K562 (cell line): ENCODE measurements at regions not wholly inside any gene's neighbourhood (a gene's known extent, or its start where the extent isn't known, plus 50 kb on each side); places are given as distances from the start of the nearest gene placed in this dataset.

Experiments used
- ATAC-seq: fragments of 200-7000 bp; cut with Tn5 transposase; 3 replicates; pipeline ENCODE4 v1.9.1; 2020; ENCODE audit warnings: moderate library complexity
- BruUV-seq: library from RNA; stranded (reverse); fragments of 400-500 nt; replicated peaks from 2 replicates; lab custom pipeline; 2021; lab: Mats Ljungman, UMichigan
- CTCF ChIA-PET: fragments of 300-600 bp; formaldehyde crosslinking; extraction: SDS; loops from one replicate; lab custom pipeline; 2021; ENCODE audit warnings: low intra/inter-chr PET ratio; lab: Yijun Ruan, JAX
- POLR2A ChIA-PET: fragments of 300-600, 350-650 bp; sonication (Branson Sonifier 250); formaldehyde crosslinking; extraction: SDS; loops from one replicate; lab custom pipeline; 2021; ENCODE audit warnings: antibody characterized with exemption, inconsistent platforms; lab: Yijun Ruan, JAX
- DNase-seq, 4 experiments: peaks; one replicate each; pipeline versions ENCODE4 v3.0.0 to v3.0.0-alpha.2; 2011 to 2018; ENCODE audit warnings: low spot score in 3 of 4, mixed read lengths in 3 of 4; ENCODE audit errors: extremely low read depth in 1 of 4
- FAIRE-seq: peaks from 2 replicates; lab custom pipeline; 2011; peaks lifted over from hg19 to GRCh38; lab: Jason Lieb, UNC
- H2AFZ ChIP-seq: 2 replicates; pipeline ENCODE4 v1.6.0; 2011; ENCODE audit warnings: low read depth, low read length, control low read depth, inconsistent platforms
- H3K27ac ChIP-seq: fragments of 200-600 bp; 3 replicates; pipeline ENCODE4 v1.8.0; 2011; ENCODE audit warnings: low read depth, mild to moderate bottlenecking, control low read depth, inconsistent platforms, low read length, moderate library complexity, mixed read lengths; ENCODE audit errors: extremely low read depth
- H3K27me3 ChIP-seq, 2 experiments: fragments of 300-600 bp in 1 of 2; 2 replicates in 1 of 2; 3 replicates in 1 of 2; pipeline versions ENCODE4 v1.6.0 to v1.8.0; 2011; ENCODE audit warnings: inconsistent platforms in 2 of 2, low read length in 2 of 2, mild to moderate bottlenecking in 1 of 2, mixed read lengths in 1 of 2, moderate library complexity in 1 of 2; ENCODE audit not compliant: control insufficient read depth in 2 of 2, insufficient read depth in 2 of 2
- H3K36me3 ChIP-seq: fragments of 300-600 bp; 3 replicates; pipeline ENCODE4 v1.8.0; 2011; ENCODE audit warnings: mild to moderate bottlenecking, low read length, inconsistent platforms; ENCODE audit not compliant: control insufficient read depth, insufficient read depth
- H3K4me1 ChIP-seq, 2 experiments: fragments of 200-600 bp in 1 of 2; replicated peaks in 1 of 2; 2 replicates in 1 of 2; 3 replicates in 1 of 2; pipeline versions ENCODE4 v1.5.1 to v1.8.0; 2011; ENCODE audit warnings: inconsistent platforms in 2 of 2, low read length in 2 of 2, mild to moderate bottlenecking in 1 of 2, mixed read lengths in 1 of 2, moderate library complexity in 1 of 2; ENCODE audit not compliant: control insufficient read depth in 2 of 2, insufficient read depth in 2 of 2
- H3K4me2 ChIP-seq: 2 replicates; pipeline ENCODE4 v1.6.1; 2011; ENCODE audit warnings: low read length, control low read depth, inconsistent platforms, mixed read lengths; ENCODE audit not compliant: insufficient read depth
- H3K4me3 ChIP-seq: fragments of 200-600 bp; sonication (generic), shearing (Covaris generic); 2 replicates; pipeline ENCODE4 v1.5.1; 2016; ENCODE audit warnings: control low read depth, inconsistent platforms
- H3K79me2 ChIP-seq: fragments of 200-600 bp; 3 replicates; pipeline ENCODE4 v1.8.0; 2011; ENCODE audit warnings: low read length, inconsistent platforms; ENCODE audit not compliant: control insufficient read depth, insufficient read depth
- H3K9ac ChIP-seq, 2 experiments: 2 replicates each; pipeline versions ENCODE4 v1.6.0 to v1.6.1; 2011; ENCODE audit warnings: low read depth in 2 of 2, low read length in 2 of 2, control low read depth in 1 of 2, inconsistent platforms in 1 of 2, mild to moderate bottlenecking in 1 of 2, mixed read lengths in 1 of 2; ENCODE audit not compliant: insufficient read depth in 1 of 2
- H3K9me1 ChIP-seq: one replicate; pipeline ENCODE4 v1.6.0; 2011; ENCODE audit warnings: inconsistent platforms, mild to moderate bottlenecking, low read length, moderate library complexity; ENCODE audit not compliant: control insufficient read depth, insufficient read depth
- H3K9me3 ChIP-seq: replicated peaks from 2 replicates; pipeline ENCODE4 v1.5.1; 2011; ENCODE audit warnings: low read depth, low read length, inconsistent platforms; ENCODE audit not compliant: control insufficient read depth, insufficient read depth
- H4K20me1 ChIP-seq: replicated peaks from 2 replicates; pipeline ENCODE4 v1.6.1; 2011; ENCODE audit warnings: low read length, inconsistent platforms, mixed read lengths; ENCODE audit not compliant: control insufficient read depth, insufficient read depth
- BRD4 ChIP-seq: fragments of 200-600 bp; sonication (generic); IDR thresholded peaks from 2 replicates; pipeline ENCODE4 v1.6.1; 2017; ENCODE audit warnings: inconsistent platforms
- ERF ChIP-seq: fragments of 450-650 bp; formaldehyde crosslinking; IDR thresholded peaks from 2 replicates; pipeline ENCODE4 v1.4.0; 2020; ENCODE audit warnings: mild to moderate bottlenecking, mixed read lengths
- GTF2E2 ChIP-seq: fragments of 200-800 bp; sonication (Bioruptor generic); IDR thresholded peaks from 2 replicates; pipeline ENCODE4 v1.6.1; 2016; ENCODE audit warnings: missing genetic modification characterization, missing compliant biosample characterization
- KDM4B ChIP-seq, 2 experiments: fragments of 450-650 bp in 1 of 2; sonication (generic) in 1 of 2; IDR thresholded peaks; 2 replicates each; pipeline ENCODE4 v1.6.1; 2016 to 2017; ENCODE audit warnings: borderline replicate concordance in 2 of 2, antibody characterized with exemption in 1 of 2, low read depth in 1 of 2, mild to moderate bottlenecking in 1 of 2
- NFYB ChIP-seq: IDR thresholded peaks from 2 replicates; pipeline ENCODE4 v1.6.1; 2011; ENCODE audit warnings: mild to moderate bottlenecking, moderate library complexity; ENCODE audit not compliant: insufficient read length; ENCODE audit errors: extremely low read depth
- PTRF ChIP-seq: fragments of 450-650 bp; IDR thresholded peaks from 2 replicates; pipeline ENCODE4 v1.6.1; 2016; ENCODE audit warnings: mild to moderate bottlenecking, missing genetic modification characterization, missing compliant biosample characterization
- SAFB ChIP-seq: fragments of 200-400 bp; formaldehyde crosslinking; IDR thresholded peaks from 2 replicates; pipeline ENCODE4 v1.6.1; 2017; ENCODE audit warnings: low read depth, low read length, borderline replicate concordance
- SIN3A ChIP-seq, 2 experiments: fragments of 150-350 bp in 1 of 2; IDR thresholded peaks; 2 replicates each; pipeline ENCODE4 v1.6.1; 2011 to 2016; ENCODE audit warnings: borderline replicate concordance in 2 of 2, low read depth in 2 of 2, low read length in 2 of 2, mild to moderate bottlenecking in 2 of 2, moderate library complexity in 2 of 2; ENCODE audit not compliant: control insufficient read depth in 1 of 2
- SNRNP70 ChIP-seq: fragments of 200-400 bp; formaldehyde crosslinking; optimal IDR thresholded peaks from 2 replicates; pipeline ENCODE3; 2017; ENCODE audit warnings: low read depth, low read length
- TFAP4 ChIP-seq: sonication (generic); formaldehyde crosslinking; IDR thresholded peaks from 2 replicates; pipeline ENCODE4 v1.8.0; 2022; ENCODE audit warnings: missing genetic modification reagents, mild to moderate bottlenecking, moderate library complexity, borderline replicate concordance
- WGBS: fragments of 100-300 bp; shearing (Covaris generic); methylation state at CpG from one replicate; pipeline ENCODE4 v1.1.6; 2016; ENCODE audit warnings: low coverage, mixed read lengths; ENCODE audit not compliant: insufficient coverage; ENCODE audit errors: missing lambda C conversion rate; 5-methylcytosine and 5-hydroxymethylcytosine counted together
- in situ Hi-C: fragments of 300-500 bp; cut with MboI; formaldehyde crosslinking; loops from 4 replicates; pipeline ENCODE4 v1.15.0; 2018; ENCODE audit warnings: inconsistent platforms, mixed read lengths
- intact Hi-C: fragments of 100-400 bp; cut with micrococcal nuclease; formaldehyde crosslinking; loops from 2 replicates; pipeline ENCODE4 v1.14.2; 2022

GRCh38 chr1:214135886-214136285 is 145.1 kb upstream of the SMYD2 start:
- Histone ChIP-seq H3K9me3 (no peaks in the 10 kb centered on the region), H3K9me1 (no peaks in the 10 kb centered on the region), H3K4me2 (no peak overlapping the region), H3K79me2 (no peaks in the 10 kb centered on the region), H3K27me3 (peaks cover 2 to 6% of the 10 kb centered on the region in 2 experiments; a peak in 2 of 5 replicates), H4K20me1 (no peaks in the 10 kb centered on the region), H3K4me1 (no peaks in the 10 kb centered on the region), H3K36me3 (no peaks in the 10 kb centered on the region), H2AFZ (no peak overlapping the region), H3K4me3 (no peak overlapping the region), H3K9ac (no peak overlapping the region), H3K27ac (no peak overlapping the region)
- no peak for ATAC-seq
- in situ Hi-C loops: no loop called here
- BruUV-seq: no TSS peak
- WGBS: 3% methylated on average over 7 of the region's 7 CpGs
- POLR2A ChIA-PET: no interaction called here
- TF ChIP-seq ERF (CRISPR knock-in tag): no peak
- no peak for TF ChIP-seq SIN3A (IDR thresholded peaks at IDR 0.05; ENCODE audit: borderline replicate concordance in 2 of 2, control insufficient read depth in 1 of 2, low read depth in 2 of 2, low read length in 2 of 2)
- no peak for TF ChIP-seq TFAP4 (CRISPR knock-in tag)
- no peak for TF ChIP-seq BRD4
- TF ChIP-seq SAFB: no peak
- TF ChIP-seq SNRNP70: no peak
- no peak for TF ChIP-seq KDM4B (IDR thresholded peaks at IDR 0.05; ENCODE audit: borderline replicate concordance in 2 of 2, low read depth in 1 of 2)
- no peak for TF ChIP-seq PTRF (tag)
- TF ChIP-seq NFYB: no peak
- TF ChIP-seq GTF2E2 (tag): no peak
- no peak for FAIRE-seq
- DNase-seq: no peak
- CTCF ChIA-PET: no interaction called here
- intact Hi-C loops: no loop called here
